GM23338 (cell line): ENCODE measurements at regions not wholly inside any gene's neighbourhood (a gene's known extent, or its start where the extent isn't known, plus 50 kb on each side); places are given as distances from the start of the nearest gene placed in this dataset.

Experiments used
- CREB1 ChIP-seq: fragments of 250-450 bp; sonication (Bioruptor Pico); IDR thresholded peaks from 2 replicates; pipeline ENCODE4 v1.5.0; 2020; ENCODE audit warnings: low read depth, mild to moderate bottlenecking, moderate library complexity
- CTCF ChIP-seq, 2 experiments: fragments of 200-600 bp in 1 of 2; sonication (generic) in 1 of 2; conservative IDR thresholded peaks; 2 replicates each; pipeline versions ENCODE4 v1.5.1 to v1.6.1; 2016 to 2017; ENCODE audit warnings: antibody characterized with exemption in 2 of 2, low read depth in 2 of 2, mild to moderate bottlenecking in 2 of 2, moderate library complexity in 1 of 2
- ETS1 ChIP-seq: IDR thresholded peaks from 2 replicates; pipeline ENCODE4 v1.6.1; 2016; ENCODE audit warnings: antibody characterized with exemption
- EZH2 ChIP-seq: fragments of 200-600 bp; sonication (generic); IDR thresholded peaks from one replicate; pipeline ENCODE4 v1.8.0; 2017; ENCODE audit warnings: antibody characterized with exemption, mild to moderate bottlenecking, low read depth; ENCODE audit not compliant: unreplicated experiment
- EZH2phosphoT487 ChIP-seq: fragments of 200-600 bp; sonication (generic); IDR thresholded peaks from one replicate; pipeline ENCODE4 v1.8.1; 2018; ENCODE audit warnings: antibody characterized with exemption; ENCODE audit not compliant: unreplicated experiment
- JUNB ChIP-seq: IDR thresholded peaks from one replicate; pipeline ENCODE4 v1.6.1; 2016; ENCODE audit warnings: antibody characterized with exemption; ENCODE audit not compliant: unreplicated experiment
- NANOG ChIP-seq: IDR thresholded peaks from 2 replicates; pipeline ENCODE4 v1.6.1; 2016; ENCODE audit warnings: antibody characterized with exemption, borderline replicate concordance
- POLR2AphosphoS5 ChIP-seq: IDR thresholded peaks from 2 replicates; pipeline ENCODE4 v1.6.1; 2016; ENCODE audit warnings: antibody characterized with exemption, low read depth
- REST ChIP-seq: IDR thresholded peaks from one replicate; pipeline ENCODE4 v1.6.1; 2018; ENCODE audit warnings: antibody characterized with exemption; ENCODE audit not compliant: unreplicated experiment
- STAT1 ChIP-seq: IDR thresholded peaks from one replicate; pipeline ENCODE4 v1.6.1; 2016; ENCODE audit warnings: antibody characterized with exemption; ENCODE audit not compliant: unreplicated experiment
- ZNF331 ChIP-seq: fragments of 250-450 bp; sonication (Bioruptor Pico); IDR thresholded peaks from 2 replicates; pipeline ENCODE4 v1.5.0; 2020; ENCODE audit warnings: low read depth, mild to moderate bottlenecking, moderate library complexity
- TF ChIP-seq, protein P1 (sequence below): fragments of 250-450 bp; sonication (Bioruptor Pico); IDR thresholded peaks from 2 replicates; pipeline ENCODE4 v1.5.0; 2020; ENCODE audit warnings: mild to moderate bottlenecking, moderate library complexity

GRCh38 chr6:10122164-10122563 lies 292.7 kb downstream of the TFAP2A start:
- no peak for TF ChIP-seq CTCF (conservative IDR thresholded peaks at IDR 0.05; ENCODE audit: low read depth in 2 of 2)
- no peak for TF ChIP-seq EZH2
- TF ChIP-seq NANOG = no peak
- TF ChIP-seq ZNF331 (CRISPR knock-in tag) = no peak
- TF ChIP-seq REST = no peak
- no peak for TF ChIP-seq POLR2AphosphoS5
- no peak for TF ChIP-seq EZH2phosphoT487
- TF ChIP-seq CREB1 (CRISPR knock-in tag) = no peak
- TF ChIP-seq, protein P1, sequence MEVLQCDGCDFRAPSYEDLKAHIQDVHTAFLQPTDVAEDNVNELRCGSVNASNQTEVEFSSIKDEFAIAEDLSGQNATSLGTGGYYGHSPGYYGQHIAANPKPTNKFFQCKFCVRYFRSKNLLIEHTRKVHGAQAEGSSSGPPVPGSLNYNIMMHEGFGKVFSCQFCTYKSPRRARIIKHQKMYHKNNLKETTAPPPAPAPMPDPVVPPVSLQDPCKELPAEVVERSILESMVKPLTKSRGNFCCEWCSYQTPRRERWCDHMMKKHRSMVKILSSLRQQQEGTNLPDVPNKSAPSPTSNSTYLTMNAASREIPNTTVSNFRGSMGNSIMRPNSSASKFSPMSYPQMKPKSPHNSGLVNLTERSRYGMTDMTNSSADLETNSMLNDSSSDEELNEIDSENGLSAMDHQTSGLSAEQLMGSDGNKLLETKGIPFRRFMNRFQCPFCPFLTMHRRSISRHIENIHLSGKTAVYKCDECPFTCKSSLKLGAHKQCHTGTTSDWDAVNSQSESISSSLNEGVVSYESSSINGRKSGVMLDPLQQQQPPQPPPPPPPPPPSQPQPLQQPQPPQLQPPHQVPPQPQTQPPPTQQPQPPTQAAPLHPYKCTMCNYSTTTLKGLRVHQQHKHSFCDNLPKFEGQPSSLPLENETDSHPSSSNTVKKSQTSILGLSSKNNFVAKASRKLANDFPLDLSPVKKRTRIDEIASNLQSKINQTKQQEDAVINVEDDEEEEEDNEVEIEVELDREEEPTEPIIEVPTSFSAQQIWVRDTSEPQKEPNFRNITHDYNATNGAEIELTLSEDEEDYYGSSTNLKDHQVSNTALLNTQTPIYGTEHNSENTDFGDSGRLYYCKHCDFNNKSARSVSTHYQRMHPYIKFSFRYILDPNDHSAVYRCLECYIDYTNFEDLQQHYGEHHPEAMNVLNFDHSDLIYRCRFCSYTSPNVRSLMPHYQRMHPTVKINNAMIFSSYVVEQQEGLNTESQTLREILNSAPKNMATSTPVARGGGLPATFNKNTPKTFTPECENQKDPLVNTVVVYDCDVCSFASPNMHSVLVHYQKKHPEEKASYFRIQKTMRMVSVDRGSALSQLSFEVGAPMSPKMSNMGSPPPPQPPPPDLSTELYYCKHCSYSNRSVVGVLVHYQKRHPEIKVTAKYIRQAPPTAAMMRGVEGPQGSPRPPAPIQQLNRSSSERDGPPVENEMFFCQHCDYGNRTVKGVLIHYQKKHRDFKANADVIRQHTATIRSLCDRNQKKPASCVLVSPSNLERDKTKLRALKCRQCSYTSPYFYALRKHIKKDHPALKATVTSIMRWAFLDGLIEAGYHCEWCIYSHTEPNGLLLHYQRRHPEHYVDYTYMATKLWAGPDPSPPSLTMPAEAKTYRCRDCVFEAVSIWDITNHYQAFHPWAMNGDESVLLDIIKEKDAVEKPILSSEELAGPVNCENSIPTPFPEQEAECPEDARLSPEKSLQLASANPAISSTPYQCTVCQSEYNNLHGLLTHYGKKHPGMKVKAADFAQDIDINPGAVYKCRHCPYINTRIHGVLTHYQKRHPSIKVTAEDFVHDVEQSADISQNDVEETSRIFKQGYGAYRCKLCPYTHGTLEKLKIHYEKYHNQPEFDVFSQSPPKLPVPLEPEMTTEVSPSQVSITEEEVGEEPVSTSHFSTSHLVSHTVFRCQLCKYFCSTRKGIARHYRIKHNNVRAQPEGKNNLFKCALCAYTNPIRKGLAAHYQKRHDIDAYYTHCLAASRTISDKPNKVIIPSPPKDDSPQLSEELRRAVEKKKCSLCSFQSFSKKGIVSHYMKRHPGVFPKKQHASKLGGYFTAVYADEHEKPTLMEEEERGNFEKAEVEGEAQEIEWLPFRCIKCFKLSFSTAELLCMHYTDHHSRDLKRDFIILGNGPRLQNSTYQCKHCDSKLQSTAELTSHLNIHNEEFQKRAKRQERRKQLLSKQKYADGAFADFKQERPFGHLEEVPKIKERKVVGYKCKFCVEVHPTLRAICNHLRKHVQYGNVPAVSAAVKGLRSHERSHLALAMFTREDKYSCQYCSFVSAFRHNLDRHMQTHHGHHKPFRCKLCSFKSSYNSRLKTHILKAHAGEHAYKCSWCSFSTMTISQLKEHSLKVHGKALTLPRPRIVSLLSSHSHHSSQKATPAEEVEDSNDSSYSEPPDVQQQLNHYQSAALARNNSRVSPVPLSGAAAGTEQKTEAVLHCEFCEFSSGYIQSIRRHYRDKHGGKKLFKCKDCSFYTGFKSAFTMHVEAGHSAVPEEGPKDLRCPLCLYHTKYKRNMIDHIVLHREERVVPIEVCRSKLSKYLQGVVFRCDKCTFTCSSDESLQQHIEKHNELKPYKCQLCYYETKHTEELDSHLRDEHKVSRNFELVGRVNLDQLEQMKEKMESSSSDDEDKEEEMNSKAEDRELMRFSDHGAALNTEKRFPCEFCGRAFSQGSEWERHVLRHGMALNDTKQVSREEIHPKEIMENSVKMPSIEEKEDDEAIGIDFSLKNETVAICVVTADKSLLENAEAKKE = no peak
- TF ChIP-seq ETS1 = no peak
- TF ChIP-seq STAT1 = no peak
- no peak for TF ChIP-seq JUNB
